Psoas muscle (tissue), 7 donors: ENCODE measurements at regions not wholly inside any gene's neighbourhood (a gene's known extent, or its start where the extent isn't known, plus 50 kb on each side); places are given as distances from the start of the nearest gene placed in this dataset.
"Not testable (repeated sequence)": the region's sequence is repeated elsewhere in the genome, so short reads cannot be mapped to it uniquely, and the experiment has no call there.

Experiments used
- ATAC-seq, 4 donors: fragments of 200-7000 bp; cut with Tn5 transposase; one replicate each; pipeline ENCODE4 v1.9.1; 2020; ENCODE audit warnings: moderate library complexity in 3 of 4, mild to moderate bottlenecking in 2 of 4
- DNase-seq, 2 donors: peaks; one replicate each; pipeline ENCODE4 v3.0.0-alpha.2; 2020
- H3K27ac ChIP-seq: fragments of 200-600 bp; one replicate; pipeline ENCODE4 v1.8.0; 2022
- H3K27me3 ChIP-seq, 3 donors: fragments of 200-600 bp in 1 of 3; one replicate each; pipeline versions ENCODE4 v1.6.1 to v1.8.0; 2013 to 2022; ENCODE audit warnings: low read length in 2 of 3, mild to moderate bottlenecking in 2 of 3, moderate library complexity in 1 of 3; ENCODE audit not compliant: insufficient read depth in 3 of 3
- H3K36me3 ChIP-seq, 2 donors: fragments of 200-600 bp in 1 of 2; one replicate each; pipeline versions ENCODE4 v1.6.1 to v1.8.0; 2013 to 2022; ENCODE audit warnings: low read depth in 1 of 2, mild to moderate bottlenecking in 1 of 2, moderate library complexity in 1 of 2; ENCODE audit not compliant: insufficient read depth in 1 of 2
- H3K4me1 ChIP-seq: fragments of 200-600 bp; one replicate; pipeline ENCODE4 v1.8.0; 2022
- H3K4me3 ChIP-seq: fragments of 200-600 bp; one replicate; pipeline ENCODE4 v1.8.0; 2022; ENCODE audit warnings: mild to moderate bottlenecking
- H3K9me3 ChIP-seq: fragments of 200-600 bp; one replicate; pipeline ENCODE4 v1.8.0; 2022
- CTCF ChIP-seq: fragments of 200-600 bp; IDR thresholded peaks from one replicate; pipeline ENCODE4 v1.8.0; 2022; ENCODE audit warnings: antibody characterized with exemption
- WGBS, 3 donors: extraction: QIAGEN DNeasy Blood & Tissue Kit; methylation state at CpG; one replicate each; pipeline versions ENCODE4 v1.1.6 to v1.1.7; 2013; 5-methylcytosine and 5-hydroxymethylcytosine counted together
- intact Hi-C, 2 donors: fragments of 100-400 bp; cut with DNase I; formaldehyde crosslinking; loops; one replicate each; pipeline versions ENCODE4 v1.11.0 to v1.14.2; 2022
- donor health status: healthy with polysubstance abuse.
- donor health status: DM: no; HTN: no; CAD: no; lungs with moderate emphysema.
- donor health status: Bipolar disorder and iron deficiency.
- donor health status: healthy.
- donor health status: DM: yes; HTN: yes; CAD: no.
- donor health status: DM: no; HTN: no; CAD: no.
- donor health status: DM: yes; HTN: yes; CAD: no.

GRCh38 chr10:53029449-53029848, 256.9 kb upstream of the MBL2 start:
- Histone ChIP-seq H3K27me3 (no peaks in the 10 kb centered on the region), H3K36me3 (no peaks in the 10 kb centered on the region), H3K4me3 (no peak overlapping the region), H3K4me1 (no peaks in the 10 kb centered on the region), H3K9me3 (no peaks in the 10 kb centered on the region), H3K27ac (no peak overlapping the region)
- TF ChIP-seq CTCF, result no peak
- intact Hi-C loops, result no loop called here
- WGBS, 3 donors, result 80 to 84% (median 81%) methylated on average over 9 of the region's 9 CpGs
- ATAC-seq (no peak), DNase-seq (no peak)

- DNase-seq, H3K36me3 ChIP-seq, H3K4me3 ChIP-seq, H3K4me1 ChIP-seq, H3K27ac ChIP-seq, H3K9me3 ChIP-seq, ATAC-seq, intact Hi-C loops, H3K27me3 ChIP-seq: not testable (repeated sequence)
- 54 to 65% (median 60%) methylated on average over 6 of the region's 6 CpGs for WGBS, 3 donors
Measured at GRCh38 chr10:53025765-53026164, 253.2 kb upstream of the MBL2 start.

GRCh38 chr10:53025172-53025711, 252.7 kb upstream of the MBL2 start:
- intact Hi-C loops, result no loop called here
- ATAC-seq, result no peak
- no peak overlapping the region for H3K4me3 ChIP-seq
- no peaks in the 10 kb centered on the region for H3K4me1 ChIP-seq
- no peak for DNase-seq
- H3K27me3 ChIP-seq, result no peaks in the 10 kb centered on the region
- no peaks in the 10 kb centered on the region for H3K36me3 ChIP-seq
- H3K27ac ChIP-seq, result no peak overlapping the region
- no peaks in the 10 kb centered on the region for H3K9me3 ChIP-seq
- 9 to 13% (median 11%) methylated on average over 9 of the region's 9 CpGs for WGBS, 3 donors
- TF ChIP-seq CTCF, result no peak

GRCh38 chr10:53023411-53023810, 250.8 kb upstream of the MBL2 start:
- no peaks in the 10 kb centered on the region for H3K36me3 ChIP-seq
- H3K27me3 ChIP-seq, result no peaks in the 10 kb centered on the region
- TF ChIP-seq CTCF, result no peak
- no peak overlapping the region for H3K27ac ChIP-seq
- no peak for ATAC-seq
- H3K4me1 ChIP-seq, result no peaks in the 10 kb centered on the region
- no peak overlapping the region for H3K4me3 ChIP-seq
- no peaks in the 10 kb centered on the region for H3K9me3 ChIP-seq
- intact Hi-C loops, result no loop called here
- 58 to 69% (median 59%) methylated on average over 2 of the region's 2 CpGs for WGBS, 3 donors
- no peak for DNase-seq

GRCh38 chr10:53022611-53023088, 250.1 kb upstream of the MBL2 start:
- no peak for ATAC-seq
- Histone ChIP-seq H3K27ac (no peak overlapping the region), H3K4me3 (no peak overlapping the region), H3K9me3 (no peaks in the 10 kb centered on the region), H3K36me3 (no peaks in the 10 kb centered on the region), H3K27me3 (no peaks in the 10 kb centered on the region), H3K4me1 (no peaks in the 10 kb centered on the region)
- no peak for TF ChIP-seq CTCF
- no peak for DNase-seq
- intact Hi-C loops, result no loop called here
- WGBS, 3 donors, result 59 to 73% (median 73%) methylated on average over 5 of the region's 5 CpGs
